Stimulated activated naive CD4-positive, alpha-beta T cell (primary cell): ENCODE measurements at regions not wholly inside any gene's neighbourhood (a gene's known extent, or its start where the extent isn't known, plus 50 kb on each side); places are given as distances from the start of the nearest gene placed in this dataset.

ENCODE experiments used
- DNase-seq, 6 experiments: peaks; one replicate each; lab custom pipeline; 2025; lab: John Stamatoyannopoulos, UW

GRCh38 chr4:18571301-18571761, 549.8 kb upstream of the LCORL start:
- DNase-seq: no peak

GRCh38 chr4:18570370-18570769, 548.8 kb upstream of the LCORL start:
- DNase-seq: no peak

- no peak for DNase-seq
These were observed 547.0 kb upstream of the LCORL start for GRCh38 chr4:18568600-18568999.

GRCh38 chr4:18566970-18567799, 545.6 kb upstream of the LCORL start:
- DNase-seq: no peak

GRCh38 chr4:18559492-18559891, 537.9 kb upstream of the LCORL start:
- DNase-seq: no peak

DNA sequence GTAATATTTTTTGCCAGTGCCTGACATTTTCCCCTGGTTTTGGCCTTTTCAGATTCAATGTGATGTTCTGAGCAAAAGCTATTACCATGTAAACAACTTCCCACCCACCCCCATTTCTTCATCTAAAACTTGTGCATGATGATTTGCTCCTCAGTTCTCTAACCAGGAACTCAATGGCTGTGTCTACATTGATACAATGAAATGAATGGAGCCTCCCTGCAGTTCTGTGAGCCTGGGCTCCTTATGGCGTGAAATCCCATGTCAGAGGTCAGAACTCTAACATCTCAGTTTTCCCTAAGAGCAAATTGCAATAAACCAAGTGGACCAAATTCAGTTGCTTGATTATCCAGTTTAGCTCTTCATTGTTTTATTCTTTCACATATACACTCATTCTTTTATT, 534.8 kb upstream of the LCORL start:
- DNase-seq: no peak

- no peak for DNase-seq
These were observed 518.8 kb upstream of the LCORL start for GRCh38 chr4:18540349-18540748.

DNA sequence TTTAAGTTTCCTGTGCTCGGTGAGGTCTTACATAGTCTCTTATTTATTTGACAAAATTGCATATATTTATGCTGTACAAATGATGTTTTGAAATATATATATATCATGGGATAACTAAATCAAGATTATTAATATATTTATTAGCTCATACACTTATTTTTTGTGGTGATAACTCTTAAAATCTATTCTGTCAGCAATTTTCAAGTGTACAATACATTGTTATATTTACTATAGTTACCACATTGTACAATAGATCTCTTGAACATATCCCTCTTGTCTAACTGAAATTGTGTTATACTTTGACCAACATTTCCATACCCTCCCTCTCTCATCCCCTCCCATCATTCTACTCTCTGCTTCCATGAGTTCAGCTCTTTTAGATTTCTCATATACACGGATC, 516.6 kb upstream of the LCORL start:
- no peak for DNase-seq

DNA sequence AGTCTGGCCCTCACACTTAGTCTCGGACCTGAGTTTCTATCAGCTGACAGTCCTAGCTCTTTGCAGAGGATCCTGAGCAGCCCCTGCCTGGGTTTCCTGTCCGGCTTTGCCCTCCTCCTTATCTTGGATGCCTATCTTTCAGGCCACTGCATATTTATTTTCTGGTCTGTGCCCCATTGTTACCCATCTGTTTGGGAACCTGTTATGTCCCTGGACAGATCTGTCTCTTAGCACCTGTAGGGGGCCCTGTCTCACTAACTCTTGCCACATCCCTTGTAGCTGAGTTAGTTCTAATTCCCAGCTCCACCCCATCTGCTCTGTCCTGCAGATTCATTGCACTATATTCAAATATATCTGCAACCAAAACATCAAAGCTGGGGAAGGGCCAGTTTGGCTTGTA, 514.9 kb upstream of the LCORL start:
- no peak for DNase-seq

DNA sequence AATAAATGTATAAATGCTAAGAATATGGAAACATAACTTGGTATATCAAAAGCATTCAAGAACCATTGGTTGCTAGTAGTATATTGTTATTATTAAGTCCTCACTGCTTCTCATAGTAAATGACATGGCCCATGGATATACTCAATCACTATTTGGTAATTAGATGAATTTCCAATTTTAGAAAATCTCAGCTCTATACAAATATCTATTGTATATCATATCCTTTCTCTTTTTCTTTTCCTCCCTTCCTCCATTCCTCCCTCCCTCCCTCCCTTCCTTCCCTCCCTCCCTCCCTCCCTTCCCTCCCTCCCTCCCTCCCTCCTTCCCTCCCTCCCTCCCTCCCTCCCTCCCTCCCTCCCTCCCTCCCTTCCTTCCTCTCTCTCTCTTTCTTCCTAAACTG, 514.4 kb upstream of the LCORL start:
- DNase-seq: no peak

- no peak for DNase-seq
These were observed 511.8 kb upstream of the LCORL start for GRCh38 chr4:18533262-18533775.

GRCh38 chr4:18531731-18532130, 510.2 kb upstream of the LCORL start:
- DNase-seq: no peak

- no peak for DNase-seq
These were observed 507.9 kb upstream of the LCORL start for GRCh38 chr4:18529482-18529881.

DNA sequence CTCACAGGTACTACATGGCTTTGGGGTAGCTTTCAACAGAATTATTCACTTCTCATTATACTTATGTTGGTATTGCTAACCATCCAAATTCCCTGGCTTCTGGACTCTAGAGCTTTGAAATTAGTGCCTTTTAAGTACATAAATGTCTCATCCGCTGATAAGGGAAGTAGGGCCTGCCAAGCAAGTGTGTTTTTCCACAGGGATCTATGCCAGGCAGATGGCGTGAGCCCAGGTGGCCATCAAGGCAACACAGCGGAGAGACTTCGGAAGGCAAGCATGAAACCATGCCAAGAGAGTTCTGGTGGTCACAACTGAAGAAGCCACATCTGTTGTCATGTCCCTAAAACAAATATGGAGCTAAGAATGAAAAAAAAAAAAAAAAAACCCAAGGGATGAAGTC, 503.1 kb upstream of the LCORL start:
- DNase-seq: no peak

GRCh38 chr4:18518098-18518497, 496.5 kb upstream of the LCORL start:
- DNase-seq: no peak

DNA sequence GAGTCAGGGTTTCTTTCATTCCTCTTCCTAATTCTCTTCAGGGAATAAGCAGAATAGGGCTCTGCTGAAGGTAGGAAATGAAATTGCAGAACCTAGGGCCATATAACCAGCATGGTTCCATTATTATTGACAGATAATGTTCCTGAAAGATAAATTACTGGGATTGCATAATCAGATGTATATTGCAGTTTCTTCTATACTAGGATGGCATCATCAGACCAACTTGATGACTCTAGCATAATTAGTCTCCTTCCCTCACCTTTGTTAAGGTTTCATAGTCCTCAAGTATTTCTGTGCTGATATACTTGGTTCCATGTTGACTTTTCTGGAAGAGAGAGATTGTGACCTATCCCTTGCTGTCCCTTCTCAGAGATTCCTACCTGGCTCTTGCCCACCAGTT, 492.3 kb upstream of the LCORL start:
- DNase-seq: no peak

DNA sequence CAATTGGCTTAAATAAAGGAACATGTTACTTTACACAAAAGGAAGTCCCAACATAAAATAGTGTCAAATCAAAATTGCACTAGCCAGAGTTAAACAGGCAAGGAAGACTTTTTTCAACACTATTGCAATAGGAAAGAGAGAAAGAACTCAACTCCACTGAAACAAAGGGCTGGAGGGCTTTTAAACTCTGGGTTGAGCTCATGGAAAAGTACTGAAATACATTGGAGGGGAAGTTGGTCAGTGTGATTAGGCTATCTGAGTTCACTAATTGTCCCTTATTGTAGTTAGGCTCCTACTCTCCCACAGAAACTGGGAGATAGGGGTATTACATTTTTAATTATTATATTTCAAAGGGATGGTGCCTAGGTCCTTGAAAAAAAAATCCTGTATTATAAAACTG, 491.2 kb upstream of the LCORL start:
- no peak for DNase-seq

GRCh38 chr4:18511727-18512126, 490.2 kb upstream of the LCORL start:
- no peak for DNase-seq

- no peak for DNase-seq
These were observed 487.2 kb upstream of the LCORL start for GRCh38 chr4:18508786-18509185.

DNA sequence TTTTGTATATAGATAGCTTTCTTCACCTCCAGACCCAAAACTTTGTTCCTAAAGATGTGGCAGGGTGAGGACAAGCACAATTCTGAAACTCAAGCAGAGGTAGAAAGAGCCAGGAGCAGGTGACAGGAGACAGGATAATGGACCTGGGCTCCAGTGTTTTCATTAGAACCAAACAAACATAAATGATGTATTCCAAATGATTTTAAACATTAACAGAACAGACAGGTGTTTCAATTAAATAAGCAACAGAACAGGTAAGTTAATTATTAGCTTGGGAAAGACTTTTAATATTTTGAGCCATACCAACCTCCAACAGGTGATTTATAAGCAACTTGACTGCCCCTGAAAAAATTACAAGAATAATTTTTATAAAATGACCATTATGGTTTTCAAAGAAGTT, 459.4 kb upstream of the LCORL start:
- DNase-seq: no peak

GRCh38 chr4:18480342-18480741, 458.8 kb upstream of the LCORL start:
- DNase-seq: no peak

DNA sequence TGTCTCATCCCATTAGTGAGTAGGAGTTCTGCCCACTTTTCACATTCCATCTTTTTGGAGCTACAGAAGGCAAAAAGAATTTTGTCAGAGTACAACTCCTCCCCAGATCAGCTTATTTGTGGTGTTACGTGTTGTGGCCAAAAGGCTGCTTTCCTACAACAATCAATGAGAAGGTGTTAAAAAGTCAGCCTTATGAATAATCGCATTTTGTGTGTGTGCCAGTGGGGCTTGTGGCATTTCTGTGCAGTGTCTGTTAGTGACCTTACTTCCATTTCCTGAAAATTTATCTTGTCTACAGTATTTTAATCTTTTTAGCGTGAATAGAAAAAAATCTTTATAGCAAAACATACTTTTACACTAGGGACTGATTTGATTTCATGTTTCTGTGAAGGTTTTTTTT, 458.3 kb upstream of the LCORL start:
- DNase-seq: no peak

DNA sequence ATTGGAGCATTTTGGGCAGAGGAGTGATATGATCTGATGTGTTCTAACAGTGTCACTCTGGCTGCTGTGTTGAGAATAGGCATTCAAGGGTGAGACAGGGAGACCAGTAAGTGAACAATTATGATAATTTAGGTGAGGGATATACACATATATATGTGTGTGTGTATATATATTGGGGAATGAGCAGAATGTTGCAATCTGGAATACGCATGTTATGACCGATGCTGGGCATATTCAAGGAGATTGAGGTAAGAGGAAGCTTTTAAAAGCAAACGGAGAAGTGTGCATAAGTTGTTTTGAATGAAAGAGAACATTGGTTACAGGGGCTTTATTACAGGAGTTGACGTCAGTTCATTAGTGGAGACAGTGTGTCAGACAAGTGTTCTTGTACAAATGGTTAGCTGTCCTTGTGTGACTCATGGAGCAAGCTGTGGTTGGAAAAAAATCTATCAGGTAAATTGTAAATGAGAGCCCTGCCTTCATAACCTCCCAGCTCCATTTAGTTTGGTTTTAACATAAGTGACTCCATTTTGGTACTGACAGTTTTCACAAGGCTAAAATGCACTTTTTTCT, 442.5 kb upstream of the LCORL start:
- DNase-seq: no peak

- DNase-seq: no peak
These were observed 436.9 kb upstream of the LCORL start for GRCh38 chr4:18458465-18458864.
